HEK293 (cell line): ENCODE measurements at regions not wholly inside any gene's neighbourhood (a gene's known extent, or its start where the extent isn't known, plus 50 kb on each side); places are given as distances from the start of the nearest gene placed in this dataset.
A peak's percentile ranks its signal among the peaks of the same experiment; 100 is the strongest.

Source experiments
- CTCF ChIA-PET: fragments of 350-600 bp; formaldehyde crosslinking; extraction: SDS; loops from one replicate; lab custom pipeline; 2021; ENCODE audit warnings: antibody characterized with exemption; lab: Yijun Ruan, JAX
- POLR2A ChIA-PET: fragments of 300-600 bp; formaldehyde crosslinking; extraction: SDS; loops from one replicate; lab custom pipeline; 2020; ENCODE audit warnings: antibody characterized with exemption, inconsistent platforms; lab: Yijun Ruan, JAX
- H3K27ac ChIP-seq: fragments of 200-500 bp; sonication (Bioruptor generic); 2 replicates; pipeline ENCODE4 v1.5.1; 2014; ENCODE audit warnings: low read depth, low read length, control low read depth, inconsistent platforms; ENCODE audit errors: extremely low read depth
- H3K36me3 ChIP-seq, 2 experiments: fragments of 200-500 bp in 1 of 2; sonication (Bioruptor generic) in 1 of 2; 1 replicate in 1 of 2; 2 replicates in 1 of 2; pipeline ENCODE4 v1.5.1; 2014 to 2017; ENCODE audit warnings: inconsistent platforms in 2 of 2, low read length in 2 of 2; ENCODE audit not compliant: control insufficient read depth in 2 of 2, insufficient read depth in 1 of 2
- H3K4me1 ChIP-seq: fragments of 200-500 bp; sonication (Bioruptor generic); 2 replicates; pipeline ENCODE4 v1.5.1; 2014; ENCODE audit warnings: mild to moderate bottlenecking, low read length, inconsistent platforms; ENCODE audit not compliant: control insufficient read depth, insufficient read depth
- H3K4me3 ChIP-seq: 2 replicates; pipeline ENCODE4 v1.5.1; 2011; ENCODE audit warnings: low read depth, mild to moderate bottlenecking, control low read depth, low read length, moderate library complexity
- H3K9me3 ChIP-seq: fragments of 200-500 bp; sonication (Bioruptor generic); 2 replicates; pipeline ENCODE4 v1.5.1; 2014; ENCODE audit warnings: low read depth, low read length, inconsistent platforms; ENCODE audit not compliant: control insufficient read depth, insufficient read depth
- GLIS1 ChIP-seq: fragments of 450-650 bp; formaldehyde crosslinking; IDR thresholded peaks from 2 replicates; pipeline ENCODE4 v1.5.1; 2016; ENCODE audit warnings: missing biosample characterization, missing genetic modification characterization
- KLF7 ChIP-seq: fragments of 450-650 bp; formaldehyde crosslinking; IDR thresholded peaks from 2 replicates; pipeline ENCODE4 v1.5.1; 2016; ENCODE audit warnings: missing biosample characterization, missing genetic modification characterization, borderline replicate concordance
- SCRT1 ChIP-seq: fragments of 450-650 bp; formaldehyde crosslinking; IDR thresholded peaks from 2 replicates; pipeline ENCODE4 v1.5.1; 2016; ENCODE audit warnings: missing biosample characterization, missing genetic modification characterization, borderline replicate concordance
- SCRT2 ChIP-seq: fragments of 450-650 bp; formaldehyde crosslinking; IDR thresholded peaks from 2 replicates; pipeline ENCODE4 v1.5.1; 2016; ENCODE audit warnings: missing biosample characterization, missing genetic modification characterization
- SP7 ChIP-seq: fragments of 450-650 bp; formaldehyde crosslinking; IDR thresholded peaks from 2 replicates; pipeline ENCODE4 v1.5.1; 2016; ENCODE audit warnings: missing biosample characterization, missing genetic modification characterization
- WT1 ChIP-seq: fragments of 450-650 bp; formaldehyde crosslinking; IDR thresholded peaks from 2 replicates; pipeline ENCODE4 v1.5.1; 2016; ENCODE audit warnings: missing biosample characterization, missing genetic modification characterization
- YY1 ChIP-seq: fragments of 450-650 bp; formaldehyde crosslinking; IDR thresholded peaks from 2 replicates; pipeline ENCODE4 v1.5.1; 2018; ENCODE audit warnings: missing biosample characterization, missing genetic modification characterization
- ZNF184 ChIP-seq: fragments of 450-650 bp; IDR thresholded peaks from 2 replicates; pipeline ENCODE4 v1.5.1; 2018; ENCODE audit warnings: missing biosample characterization, mild to moderate bottlenecking, missing genetic modification characterization
- ZNF221 ChIP-seq: fragments of 450-650 bp; formaldehyde crosslinking; IDR thresholded peaks from 2 replicates; pipeline ENCODE4 v1.5.1; 2017; ENCODE audit warnings: missing biosample characterization, missing genetic modification characterization, borderline replicate concordance
- ZNF266 ChIP-seq: fragments of 450-650 bp; formaldehyde crosslinking; IDR thresholded peaks from 2 replicates; pipeline ENCODE4 v1.5.1; 2016; ENCODE audit warnings: missing biosample characterization, missing genetic modification characterization, low read depth
- ZNF302 ChIP-seq: fragments of 450-650 bp; formaldehyde crosslinking; IDR thresholded peaks from 2 replicates; pipeline ENCODE4 v1.5.1; 2016; ENCODE audit warnings: missing biosample characterization, missing genetic modification characterization, low read depth
- ZNF423 ChIP-seq: fragments of 450-650 bp; formaldehyde crosslinking; IDR thresholded peaks from 2 replicates; pipeline ENCODE4 v1.5.1; 2016; ENCODE audit warnings: missing biosample characterization, missing genetic modification characterization
- ZNF544 ChIP-seq: fragments of 450-650 bp; formaldehyde crosslinking; IDR thresholded peaks from 2 replicates; pipeline ENCODE4 v1.5.0; 2017; ENCODE audit warnings: missing biosample characterization, missing genetic modification characterization
- ZNF561 ChIP-seq: fragments of 450-650 bp; IDR thresholded peaks from 2 replicates; pipeline ENCODE4 v1.5.1; 2018; ENCODE audit warnings: missing biosample characterization, missing genetic modification characterization, borderline replicate concordance
- ZNF626 ChIP-seq: fragments of 450-650 bp; sonication (Bioruptor Pico); formaldehyde crosslinking; IDR thresholded peaks from 2 replicates; pipeline ENCODE4 v1.5.1; 2018; ENCODE audit warnings: missing biosample characterization, missing genetic modification characterization, inconsistent platforms
- ZNF654 ChIP-seq: fragments of 450-650 bp; formaldehyde crosslinking; IDR thresholded peaks from 2 replicates; pipeline ENCODE4 v1.5.1; 2016; ENCODE audit warnings: low read depth, missing biosample characterization, missing genetic modification characterization
- ZNF747 ChIP-seq: fragments of 450-650 bp; formaldehyde crosslinking; IDR thresholded peaks from 2 replicates; pipeline ENCODE4 v1.5.1; 2016; ENCODE audit warnings: missing biosample characterization, missing genetic modification characterization
- ZNF768 ChIP-seq: fragments of 450-650 bp; formaldehyde crosslinking; IDR thresholded peaks from 2 replicates; pipeline ENCODE4 v1.5.1; 2018; ENCODE audit warnings: missing biosample characterization, mild to moderate bottlenecking, missing genetic modification characterization
- TF ChIP-seq, protein P1 (sequence below): sonication (generic); formaldehyde crosslinking; IDR thresholded peaks from 2 replicates; pipeline ENCODE4 v1.8.1; 2022; ENCODE audit warnings: mild to moderate bottlenecking, moderate library complexity, missing genetic modification reagents
- TF ChIP-seq, protein P2 (sequence below): fragments of 450-650 bp; formaldehyde crosslinking; IDR thresholded peaks from 2 replicates; pipeline ENCODE4 v1.5.0; 2017; ENCODE audit warnings: missing biosample characterization, missing genetic modification characterization, borderline replicate concordance
- TF ChIP-seq, protein P3 (sequence below): IDR thresholded peaks from 2 replicates; pipeline ENCODE4 v1.6.1; 2011; ENCODE audit warnings: mild to moderate bottlenecking, low read depth, low read length, borderline replicate concordance

DNA sequence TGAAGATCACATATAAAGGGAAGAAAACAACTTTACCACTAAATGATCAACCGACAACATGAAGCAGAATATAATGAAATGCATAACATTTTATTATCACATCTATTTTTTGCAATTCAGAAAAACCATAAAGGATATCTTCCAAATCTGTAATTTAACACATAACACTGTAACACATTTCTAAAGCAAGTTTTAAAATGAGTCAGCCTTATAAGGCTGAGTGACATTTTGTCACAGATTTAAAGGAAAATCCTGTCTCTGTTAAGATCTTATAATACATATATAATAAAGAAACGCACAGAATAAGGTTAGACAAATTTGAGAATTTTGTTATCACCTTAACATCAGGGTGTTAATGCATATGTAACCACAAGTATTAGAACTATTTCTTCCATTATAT lies 198.4 kb upstream of the RASA1 start (continued):
- no peak for TF ChIP-seq ZNF561 (tag by site-specific recombination)
- TF ChIP-seq ZNF184: no peak
- no peak for TF ChIP-seq ZNF302 (tag by site-specific recombination)
- TF ChIP-seq, all 188 proteins: peak for 0

DNA sequence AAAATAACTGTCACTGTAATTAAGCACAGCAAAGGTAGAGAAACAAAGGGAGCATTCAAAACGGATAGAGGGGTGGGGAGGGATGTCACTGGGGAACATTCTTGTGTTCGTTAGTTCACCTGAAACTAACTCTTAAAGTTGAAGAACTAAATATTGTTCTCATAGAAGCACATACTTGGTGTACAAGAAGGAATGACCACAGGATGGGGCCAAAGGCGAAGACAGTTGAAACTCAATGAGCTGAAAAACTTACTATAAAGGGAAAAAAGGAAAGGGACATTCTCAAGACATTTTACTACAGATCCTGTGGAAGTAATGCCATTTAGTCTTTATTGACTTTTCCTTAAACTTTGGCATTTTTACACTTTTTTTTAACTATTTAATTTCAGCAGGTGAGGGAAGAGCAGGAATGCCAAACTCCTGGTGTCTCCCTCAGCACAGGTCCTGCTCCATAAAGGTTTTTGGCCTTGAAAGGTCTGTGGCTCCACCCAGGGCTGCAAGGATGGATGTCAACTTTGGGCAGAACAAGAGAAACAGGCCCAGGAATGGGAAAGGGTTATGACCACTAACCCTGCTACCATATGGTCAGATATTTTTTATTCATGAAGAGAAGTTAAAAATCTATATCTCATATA lies 197.6 kb upstream of the RASA1 start:
- H3K9me3 ChIP-seq: no peaks in the 10 kb centered on the region
- no peak overlapping the region for H3K27ac ChIP-seq
- POLR2A ChIA-PET: no interaction called here
- TF ChIP-seq ZNF654 (tag by site-specific recombination) (0 out of 2 replicates have a peak, but pooled peaks have one; percentile 14), YY1 (tag by site-specific recombination) (no peak), ZNF544 (tag by site-specific recombination) (no peak), KLF7 (no peak), SP7 (no peak)
- TF ChIP-seq, all 188 proteins: peak for 1
- H3K4me3 ChIP-seq: no peak overlapping the region
- H3K4me1 ChIP-seq: no peaks in the 10 kb centered on the region
- CTCF ChIA-PET: interaction anchor here (0.5 to 1.9 kb wide), 7 partner anchors 176 to 333 kb away, joined by 3 to 13 read pairs (median 3); no protein-coding TSS in a partner anchor
- H3K36me3 ChIP-seq: no peaks in the 10 kb centered on the region

DNA sequence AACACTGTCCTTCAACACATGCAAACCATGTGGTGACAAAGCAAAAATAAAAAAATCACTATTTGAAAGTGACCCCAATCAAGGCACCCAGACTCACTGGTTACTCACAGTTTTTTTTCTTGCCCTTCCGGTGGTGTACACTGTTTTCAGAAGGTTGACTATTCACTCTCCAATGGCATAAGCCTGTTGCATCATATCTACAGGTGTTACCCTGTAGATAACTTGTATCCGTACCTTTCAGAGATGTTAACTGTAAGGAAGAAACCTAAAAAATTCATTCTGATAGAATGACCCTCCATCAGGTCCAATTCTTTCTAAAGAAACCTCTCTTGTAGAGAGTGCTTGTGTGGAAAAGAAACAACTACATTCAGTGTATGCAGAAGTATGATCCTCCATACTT lies 193.6 kb upstream of the RASA1 start:
- H3K36me3 ChIP-seq: no peaks in the 10 kb centered on the region
- ChIA-PET POLR2A (no interaction called here), CTCF (interaction anchor here (0.8 kb wide), 1 partner anchor 265 kb away, joined by 3 read pairs; no protein-coding TSS in a partner anchor)
- H3K4me1 ChIP-seq: no peaks in the 10 kb centered on the region
- H3K27ac ChIP-seq: no peak overlapping the region
- TF ChIP-seq, protein P1, sequence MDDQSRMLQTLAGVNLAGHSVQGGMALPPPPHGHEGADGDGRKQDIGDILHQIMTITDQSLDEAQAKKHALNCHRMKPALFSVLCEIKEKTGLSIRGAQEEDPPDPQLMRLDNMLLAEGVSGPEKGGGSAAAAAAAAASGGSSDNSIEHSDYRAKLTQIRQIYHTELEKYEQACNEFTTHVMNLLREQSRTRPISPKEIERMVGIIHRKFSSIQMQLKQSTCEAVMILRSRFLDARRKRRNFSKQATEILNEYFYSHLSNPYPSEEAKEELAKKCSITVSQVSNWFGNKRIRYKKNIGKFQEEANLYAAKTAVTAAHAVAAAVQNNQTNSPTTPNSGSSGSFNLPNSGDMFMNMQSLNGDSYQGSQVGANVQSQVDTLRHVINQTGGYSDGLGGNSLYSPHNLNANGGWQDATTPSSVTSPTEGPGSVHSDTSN (CRISPR knock-in tag): no peak
- TF ChIP-seq SCRT1 (tag by site-specific recombination) (peak; percentile 65), SCRT2 (peak; percentile 80)
- no peaks in the 10 kb centered on the region for H3K9me3 ChIP-seq
- no peak overlapping the region for H3K4me3 ChIP-seq

DNA sequence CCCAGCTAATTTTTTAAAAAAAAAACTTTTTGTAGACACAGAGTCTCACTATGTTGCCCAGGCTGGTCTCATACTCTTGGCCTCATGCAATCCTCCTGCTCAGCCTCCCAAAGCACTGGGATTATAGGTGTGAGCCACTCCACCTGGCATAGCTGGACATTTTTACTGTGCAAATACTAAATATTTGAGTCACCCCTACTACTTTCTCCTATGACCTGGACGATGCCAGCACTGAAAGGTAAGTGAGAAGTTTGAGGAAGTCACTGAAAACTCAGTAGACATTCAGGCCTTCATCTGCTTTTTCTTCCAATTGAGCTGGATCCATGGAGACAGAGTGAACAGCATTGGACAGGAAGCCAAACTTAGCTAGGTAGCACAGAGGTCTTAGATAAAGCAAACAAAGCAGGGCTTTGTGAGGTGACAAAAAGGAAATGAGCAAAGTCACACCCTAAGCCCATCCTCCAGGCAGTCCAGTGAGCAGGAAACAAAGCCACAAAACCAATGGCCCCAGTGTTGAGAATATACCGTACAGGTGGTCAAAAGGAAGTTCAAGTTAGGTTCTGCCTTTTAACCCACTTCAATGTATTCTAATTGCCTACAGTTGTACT lies 192.6 kb upstream of the RASA1 start:
- ChIA-PET POLR2A (no interaction called here), CTCF (interaction anchor here (0.8 kb wide), 1 partner anchor 264 kb away, joined by 3 read pairs; no protein-coding TSS in a partner anchor)

More for the DNA sequence above, 192.6 kb upstream of the RASA1 start:
- no peak for TF ChIP-seq WT1 (tag by site-specific recombination)
- no peak for TF ChIP-seq ZNF221
- TF ChIP-seq, protein P2, sequence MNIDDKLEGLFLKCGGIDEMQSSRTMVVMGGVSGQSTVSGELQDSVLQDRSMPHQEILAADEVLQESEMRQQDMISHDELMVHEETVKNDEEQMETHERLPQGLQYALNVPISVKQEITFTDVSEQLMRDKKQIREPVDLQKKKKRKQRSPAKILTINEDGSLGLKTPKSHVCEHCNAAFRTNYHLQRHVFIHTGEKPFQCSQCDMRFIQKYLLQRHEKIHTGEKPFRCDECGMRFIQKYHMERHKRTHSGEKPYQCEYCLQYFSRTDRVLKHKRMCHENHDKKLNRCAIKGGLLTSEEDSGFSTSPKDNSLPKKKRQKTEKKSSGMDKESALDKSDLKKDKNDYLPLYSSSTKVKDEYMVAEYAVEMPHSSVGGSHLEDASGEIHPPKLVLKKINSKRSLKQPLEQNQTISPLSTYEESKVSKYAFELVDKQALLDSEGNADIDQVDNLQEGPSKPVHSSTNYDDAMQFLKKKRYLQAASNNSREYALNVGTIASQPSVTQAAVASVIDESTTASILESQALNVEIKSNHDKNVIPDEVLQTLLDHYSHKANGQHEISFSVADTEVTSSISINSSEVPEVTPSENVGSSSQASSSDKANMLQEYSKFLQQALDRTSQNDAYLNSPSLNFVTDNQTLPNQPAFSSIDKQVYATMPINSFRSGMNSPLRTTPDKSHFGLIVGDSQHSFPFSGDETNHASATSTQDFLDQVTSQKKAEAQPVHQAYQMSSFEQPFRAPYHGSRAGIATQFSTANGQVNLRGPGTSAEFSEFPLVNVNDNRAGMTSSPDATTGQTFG (tag by site-specific recombination): no peak
- TF ChIP-seq ZNF423 (tag by site-specific recombination): no peak
- TF ChIP-seq GLIS1 (tag by site-specific recombination): no peak
- no peak for TF ChIP-seq ZNF747 (tag by site-specific recombination)
- TF ChIP-seq, protein P3, sequence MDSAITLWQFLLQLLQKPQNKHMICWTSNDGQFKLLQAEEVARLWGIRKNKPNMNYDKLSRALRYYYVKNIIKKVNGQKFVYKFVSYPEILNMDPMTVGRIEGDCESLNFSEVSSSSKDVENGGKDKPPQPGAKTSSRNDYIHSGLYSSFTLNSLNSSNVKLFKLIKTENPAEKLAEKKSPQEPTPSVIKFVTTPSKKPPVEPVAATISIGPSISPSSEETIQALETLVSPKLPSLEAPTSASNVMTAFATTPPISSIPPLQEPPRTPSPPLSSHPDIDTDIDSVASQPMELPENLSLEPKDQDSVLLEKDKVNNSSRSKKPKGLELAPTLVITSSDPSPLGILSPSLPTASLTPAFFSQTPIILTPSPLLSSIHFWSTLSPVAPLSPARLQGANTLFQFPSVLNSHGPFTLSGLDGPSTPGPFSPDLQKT: no peak
- no peak for TF ChIP-seq SCRT2
- TF ChIP-seq ZNF768 (tag by site-specific recombination): no peak
- no peak for TF ChIP-seq ZNF561 (tag by site-specific recombination)
- no peak for TF ChIP-seq ZNF626 (tag by site-specific recombination)
- no peak for TF ChIP-seq ZNF654 (tag by site-specific recombination)
- TF ChIP-seq ZNF266 (tag by site-specific recombination): no peak
- Histone ChIP-seq H3K4me1 (no peaks in the 10 kb centered on the region), H3K27ac (no peak overlapping the region), H3K9me3 (no peaks in the 10 kb centered on the region), H3K4me3 (no peak overlapping the region), H3K36me3 (no peaks in the 10 kb centered on the region)
